NCI-H446 (cell line): ENCODE measurements at regions not wholly inside any gene's neighbourhood (a gene's known extent, or its start where the extent isn't known, plus 50 kb on each side); places are given as distances from the start of the nearest gene placed in this dataset.

Source experiments
- DNase-seq, 2 experiments: peaks; one replicate each; lab custom pipeline; 2025; lab: John Stamatoyannopoulos, UW

GRCh38 chr6:33967966-33968724 lies 164.3 kb upstream of the MLN start:
- DNase-seq = peak in 1 of 2 experiments; percentile 11

DNA sequence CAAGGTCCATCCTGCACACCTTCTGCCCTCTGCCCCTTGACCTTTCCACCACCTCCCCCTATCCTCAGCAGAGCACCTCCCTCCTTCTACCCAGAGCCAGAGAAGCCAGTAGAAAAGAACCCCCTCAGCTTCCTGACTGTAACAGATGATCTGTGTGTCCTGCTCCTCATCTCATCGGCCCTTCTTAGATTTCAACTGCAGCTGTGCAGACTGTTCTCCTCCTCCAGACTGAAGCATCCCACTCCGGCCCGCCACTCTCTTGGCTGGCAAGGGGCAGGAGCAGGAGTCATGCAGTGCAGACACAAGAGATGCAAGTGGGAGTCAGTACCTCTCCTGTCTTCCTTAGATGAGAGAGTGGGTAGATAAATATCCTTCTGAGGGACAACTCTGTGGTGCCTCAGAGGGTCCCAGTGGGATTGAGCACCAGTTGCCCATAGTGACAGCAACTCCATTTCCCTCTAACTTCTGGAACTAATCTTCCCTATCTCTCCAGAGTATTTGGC lies 163.5 kb upstream of the MLN start:
- DNase-seq = no peak

- no peak for DNase-seq
These were observed 162.7 kb upstream of the MLN start for GRCh38 chr6:33966536-33966935.

DNA sequence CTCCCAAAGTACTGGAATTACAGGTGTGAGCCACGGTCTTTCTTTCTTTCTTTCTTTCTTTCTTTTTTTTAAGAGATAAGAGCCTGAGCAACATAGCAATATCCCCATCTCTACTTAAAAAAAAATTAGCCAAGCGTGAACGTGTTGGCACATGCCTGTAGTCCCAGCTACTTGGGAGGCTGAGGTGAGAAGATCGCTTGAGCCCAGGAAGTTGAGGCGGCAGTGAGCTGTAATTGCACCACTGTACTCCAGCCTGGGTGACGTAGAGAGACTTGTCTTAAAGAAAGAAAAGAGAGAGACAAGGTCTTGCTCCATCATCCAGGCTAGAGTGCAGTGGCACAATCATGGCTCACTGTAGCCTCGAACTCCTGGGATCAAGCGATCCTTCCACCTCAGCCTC lies 162.0 kb upstream of the MLN start:
- DNase-seq = no peak

DNA sequence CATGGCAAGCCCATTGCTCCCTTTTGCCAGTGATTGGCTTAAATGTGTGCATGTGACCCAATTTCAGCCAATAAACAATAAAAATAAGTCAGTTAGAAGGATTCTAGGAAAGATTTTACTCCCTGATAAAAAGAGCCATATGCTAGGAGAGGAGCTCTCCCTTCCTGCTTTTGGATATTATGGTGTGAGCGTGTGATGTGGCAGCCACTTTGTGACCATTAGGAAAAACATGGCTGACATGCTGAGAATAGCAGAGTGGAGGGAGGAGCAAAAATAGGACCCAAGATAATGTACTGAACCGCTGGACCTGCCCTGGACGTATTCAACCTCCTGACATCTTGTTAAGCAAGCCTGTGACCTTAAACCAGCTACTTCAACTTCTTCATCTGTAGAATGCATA lies 160.6 kb upstream of the MLN start:
- no peak for DNase-seq

GRCh38 chr6:33963136-33963750 lies 159.4 kb upstream of the MLN start:
- DNase-seq = no peak

DNA sequence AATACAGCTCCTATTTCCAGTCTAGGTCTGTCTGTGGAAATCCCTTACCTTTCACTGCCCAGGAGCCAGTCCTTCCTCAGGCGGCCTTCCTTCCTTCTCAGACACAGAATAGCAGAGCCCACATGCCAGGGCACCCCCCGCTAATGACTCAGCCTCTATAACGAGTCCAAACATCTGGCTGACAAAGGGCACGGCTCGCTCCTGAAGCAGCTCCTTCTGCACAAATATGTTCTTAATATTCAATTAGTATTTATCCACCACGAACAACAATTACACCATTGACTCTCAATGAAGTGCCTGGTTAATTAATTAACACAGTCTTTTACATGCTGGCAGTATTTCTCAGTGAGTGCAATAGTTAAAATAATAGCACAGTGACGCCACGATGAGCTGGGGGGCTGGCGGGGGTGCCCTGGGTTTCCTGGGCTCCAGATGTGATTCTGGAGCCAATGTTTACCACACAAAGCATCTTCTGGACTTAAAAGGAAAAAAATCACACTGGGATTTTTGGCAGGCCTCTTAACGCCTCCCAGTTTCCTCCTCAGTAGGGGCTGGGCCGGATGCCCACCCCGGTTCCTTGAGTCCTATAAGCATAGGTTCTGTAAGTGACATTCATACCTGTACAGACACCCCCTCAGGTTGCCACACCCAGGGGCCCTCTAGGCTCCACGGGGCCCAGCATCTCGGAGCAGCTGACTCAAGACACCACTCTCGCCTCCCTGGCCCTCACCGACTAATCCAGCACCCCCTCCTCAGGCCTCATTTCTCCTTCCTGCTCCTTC lies 158.6 kb upstream of the MLN start:
- no peak for DNase-seq

- no peak for DNase-seq
These were observed 157.9 kb upstream of the MLN start for GRCh38 chr6:33961691-33962090.

- DNase-seq = peak in 1 of 2 experiments; percentile 50
These were observed 156.8 kb upstream of the MLN start for GRCh38 chr6:33960345-33961313.

- no peak for DNase-seq
These were observed 156.0 kb upstream of the MLN start for GRCh38 chr6:33959661-33960344.

DNA sequence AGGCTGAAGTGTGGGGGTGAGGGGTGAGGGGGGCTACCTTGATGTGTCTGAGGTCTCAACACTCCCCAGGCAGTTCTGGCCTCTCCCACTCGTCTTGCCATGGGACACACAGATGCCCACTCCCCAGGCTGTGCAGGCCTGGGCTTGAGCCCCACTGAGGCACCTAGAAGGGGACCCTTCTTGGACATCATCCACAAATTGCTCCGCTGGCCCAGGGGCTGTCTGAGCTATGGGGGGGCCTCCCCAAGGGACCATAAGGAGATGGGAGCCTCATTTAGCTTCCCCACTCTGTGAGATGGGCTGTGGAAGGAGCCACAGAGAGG lies 155.5 kb upstream of the MLN start:
- DNase-seq = no peak

DNA sequence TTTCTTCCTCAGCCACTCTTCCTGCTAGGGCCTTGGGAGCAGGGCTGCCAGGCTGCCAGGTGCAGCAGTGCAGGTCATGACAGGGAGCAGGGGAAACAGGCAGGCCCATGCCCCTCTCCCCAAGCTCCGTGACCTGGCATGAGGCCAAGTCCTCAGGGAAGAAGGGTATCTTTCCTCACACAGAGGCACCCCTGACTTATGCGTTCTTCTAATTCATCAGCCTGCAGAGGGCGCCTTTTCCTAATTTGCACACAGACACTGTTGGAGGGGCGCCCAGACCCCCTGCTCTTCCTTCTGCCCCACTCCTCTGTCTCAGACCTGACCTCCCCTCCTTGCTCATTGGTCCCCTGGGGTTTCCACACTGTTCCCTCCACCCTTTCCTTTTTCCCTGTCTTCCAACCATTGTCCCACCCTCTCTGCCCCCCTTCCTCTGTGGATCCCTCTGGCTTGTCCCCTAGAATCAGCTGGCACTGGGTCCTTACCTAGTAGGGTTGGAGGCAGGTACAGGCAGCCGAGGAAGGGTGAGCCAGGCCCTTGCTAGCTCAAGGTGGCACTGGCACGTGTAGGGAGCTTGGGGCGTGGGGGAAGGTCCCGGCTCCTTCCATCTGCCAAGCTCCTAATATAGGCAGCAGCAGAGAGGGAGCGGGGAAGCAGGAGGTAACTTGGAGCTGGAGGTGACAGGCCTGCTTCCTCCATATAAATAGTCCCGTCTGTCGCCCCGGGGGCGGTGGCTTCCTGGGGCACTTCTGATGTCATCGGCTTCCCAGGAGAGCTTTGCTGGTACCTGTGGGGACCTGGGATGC lies 154.9 kb upstream of the MLN start:
- DNase-seq = peak; percentile 27 to 69

DNA sequence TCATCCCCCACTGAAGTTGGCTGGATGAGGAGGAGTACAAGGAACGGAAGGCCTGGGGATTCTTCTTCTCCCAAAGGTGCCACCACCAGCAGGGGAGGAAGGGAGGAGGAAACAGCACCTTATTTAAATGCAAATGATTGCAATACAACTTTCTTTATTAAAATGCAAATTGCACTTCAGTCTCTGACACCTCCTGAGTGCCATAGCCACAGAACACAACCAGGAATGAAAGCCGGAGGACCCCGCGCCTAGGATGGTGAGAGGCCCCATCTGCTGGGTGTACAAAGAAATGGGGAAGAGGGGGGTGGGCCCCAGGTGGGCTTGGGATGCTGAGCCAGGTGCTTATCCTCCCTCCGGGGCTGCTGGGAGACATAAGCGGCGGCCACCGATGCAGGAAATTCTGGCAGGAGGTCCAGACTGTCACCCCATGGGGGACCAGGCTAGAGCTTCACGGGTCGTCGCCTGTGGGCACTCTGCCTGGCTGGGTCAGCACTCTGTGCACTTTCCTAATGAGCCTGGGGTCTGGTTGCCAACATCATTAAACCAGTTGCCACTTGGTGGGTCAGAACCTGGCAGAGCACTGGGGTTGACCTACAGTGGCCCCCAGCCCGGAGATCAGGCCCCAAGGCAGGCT lies 154.2 kb upstream of the MLN start:
- peak in 1 of 2 experiments; percentile 65 for DNase-seq

GRCh38 chr6:33957131-33957891 lies 153.5 kb upstream of the MLN start:
- DNase-seq = no peak

DNA sequence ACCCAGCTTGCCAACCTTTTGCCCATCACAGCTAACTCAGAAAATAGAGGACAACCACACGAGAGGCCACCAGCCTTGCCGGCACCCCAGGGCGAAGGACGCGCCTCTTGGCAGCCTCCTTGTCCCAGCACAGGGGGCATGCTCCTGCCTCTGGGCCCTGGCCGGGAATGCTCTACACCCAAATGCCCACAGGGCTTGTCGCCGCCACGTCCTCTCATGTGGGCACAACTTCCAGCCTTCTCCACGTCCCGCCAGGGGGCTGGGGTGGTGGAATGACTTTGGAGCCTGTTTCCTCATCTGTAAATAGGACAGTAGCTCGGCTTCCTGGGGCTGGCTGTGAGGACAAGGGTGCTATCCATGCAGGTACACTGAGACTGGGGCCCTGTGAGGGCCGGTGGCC lies 152.4 kb upstream of the MLN start:
- no peak for DNase-seq

DNA sequence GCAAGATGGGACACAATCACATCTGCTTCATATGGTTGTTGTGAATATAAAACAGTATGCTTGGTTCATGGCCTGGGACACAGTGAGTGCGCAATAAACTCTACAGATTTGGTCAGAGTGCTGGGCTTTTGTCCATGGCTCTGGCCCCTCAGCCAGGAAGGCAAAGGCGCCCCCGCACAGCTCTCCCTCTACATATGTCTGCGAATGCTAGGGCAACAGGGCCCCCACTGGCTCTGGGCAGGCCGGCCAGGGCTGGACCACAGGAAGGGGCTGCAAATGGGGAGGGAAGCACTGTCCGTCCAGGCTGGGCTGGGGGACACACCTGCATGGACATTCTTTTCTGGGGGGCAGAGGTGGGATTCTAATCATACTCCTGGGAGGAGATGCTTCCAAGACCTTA lies 151.8 kb upstream of the MLN start:
- no peak for DNase-seq

DNA sequence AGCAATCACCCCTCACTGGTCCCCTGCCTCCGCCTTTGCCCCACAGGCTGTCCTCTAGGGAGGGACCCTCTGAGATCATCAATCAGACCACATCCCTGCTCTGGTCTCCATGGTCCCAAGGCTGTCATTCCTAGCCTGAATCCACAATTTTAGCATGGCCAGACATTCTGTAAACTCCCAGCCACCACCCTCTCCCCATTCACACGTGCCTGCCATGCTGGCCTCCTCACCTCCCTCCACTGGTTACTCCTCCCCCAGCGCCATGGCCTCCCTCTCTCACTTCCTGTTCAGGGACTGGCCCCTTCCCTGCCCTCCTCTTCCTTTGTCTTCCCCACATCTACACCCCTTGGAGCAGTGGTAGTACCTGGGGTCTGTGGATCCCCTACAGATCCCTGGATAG lies 150.7 kb upstream of the MLN start:
- no peak for DNase-seq

GRCh38 chr6:33953171-33953570 lies 149.4 kb upstream of the MLN start:
- DNase-seq = no peak

DNA sequence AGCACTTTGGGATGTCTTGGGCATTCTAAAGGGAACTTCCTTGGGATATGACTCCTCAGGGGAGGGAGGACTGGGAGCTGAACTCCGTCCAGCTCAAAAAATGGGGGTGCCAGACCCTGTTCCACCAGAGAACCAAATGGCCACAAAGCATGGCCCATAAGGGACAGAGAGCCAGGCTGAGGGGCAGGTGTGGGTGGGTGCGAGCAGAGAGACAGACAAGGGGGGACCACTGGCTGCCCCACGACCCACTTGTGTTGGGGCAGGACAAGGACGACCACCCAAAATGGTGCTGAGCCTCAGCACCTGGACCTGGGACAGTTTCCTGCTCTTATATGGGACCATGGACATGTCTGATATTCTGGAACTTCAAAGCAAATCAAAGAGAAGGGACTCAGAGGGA lies 148.2 kb upstream of the MLN start:
- DNase-seq = no peak
